ENCODE measurements at regions not wholly inside any gene's neighbourhood (a gene's known extent, or its start where the extent isn't known, plus 50 kb on each side); places are given as distances from the start of the nearest gene placed in this dataset.

- no peak for DNase-seq
- H3K4ac ChIP-seq (ENCODE audit: low read depth in 1 of 2, low read length in 2 of 2), result no peak overlapping the region
- H3K23ac ChIP-seq (ENCODE audit: low read length in 2 of 2), result no peak overlapping the region
- no peak overlapping the region for H2BK5ac ChIP-seq (ENCODE audit: low read depth, low read length, poor library complexity, severe bottlenecking)
- no peak overlapping the region for H4K91ac ChIP-seq (ENCODE audit: low read length)
- no peak overlapping the region for H2AFZ ChIP-seq (ENCODE audit: low read depth, low read length)
- no peaks in the 10 kb centered on the region for H3K79me1 ChIP-seq (replicated peaks; ENCODE audit: low read length, poor library complexity, severe bottlenecking)
- H3K27ac ChIP-seq (ENCODE audit: low read length, poor library complexity, severe bottlenecking), result no peak overlapping the region
- no peak overlapping the region for H3K9ac ChIP-seq (ENCODE audit: low read length)
- WGBS, result 25% methylated on average over 2 of the region's 3 CpGs
- no peak overlapping the region for H2AK5ac ChIP-seq (ENCODE audit: low read length, severe bottlenecking)
- no peak overlapping the region for H2BK120ac ChIP-seq (ENCODE audit: low read depth, low read length)
- H3K4me2 ChIP-seq (ENCODE audit: low read length, poor library complexity, severe bottlenecking), result no peak overlapping the region
- no peak overlapping the region for H3K4me3 ChIP-seq (ENCODE audit: insufficient read depth in 1 of 2, low read depth in 1 of 2, low read length in 2 of 2)
- no peaks in the 10 kb centered on the region for H3K4me1 ChIP-seq (ENCODE audit: control insufficient read depth, insufficient read depth, low read depth, low read length)
- H3K27me3 ChIP-seq (ENCODE audit: control insufficient read depth in 1 of 2, insufficient read depth in 1 of 2, low read length in 2 of 2), result no peaks in the 10 kb centered on the region
- H3K9me3 ChIP-seq (ENCODE audit: control insufficient read depth, low read length), result peaks cover 9% of the 10 kb centered on the region
- no peak overlapping the region for H2BK12ac ChIP-seq (ENCODE audit: low read length in 2 of 2)
- H4K8ac ChIP-seq (ENCODE audit: low read length), result no peak overlapping the region
- no peak overlapping the region for H3K14ac ChIP-seq (ENCODE audit: low read length in 2 of 2)
- H3K18ac ChIP-seq (ENCODE audit: low read depth in 1 of 2, low read length in 2 of 2), result no peak overlapping the region
- H2BK15ac ChIP-seq (ENCODE audit: low read depth, poor library complexity, severe bottlenecking), result no peak overlapping the region
- H3K36me3 ChIP-seq (ENCODE audit: control insufficient read depth in 1 of 2, insufficient read depth in 2 of 2, low read depth in 1 of 2, low read length in 2 of 2), result no peaks in the 10 kb centered on the region
Observed at GRCh38 chr18:40686836-40687235, 1268.2 kb upstream of the PIK3C3 start.

DNA sequence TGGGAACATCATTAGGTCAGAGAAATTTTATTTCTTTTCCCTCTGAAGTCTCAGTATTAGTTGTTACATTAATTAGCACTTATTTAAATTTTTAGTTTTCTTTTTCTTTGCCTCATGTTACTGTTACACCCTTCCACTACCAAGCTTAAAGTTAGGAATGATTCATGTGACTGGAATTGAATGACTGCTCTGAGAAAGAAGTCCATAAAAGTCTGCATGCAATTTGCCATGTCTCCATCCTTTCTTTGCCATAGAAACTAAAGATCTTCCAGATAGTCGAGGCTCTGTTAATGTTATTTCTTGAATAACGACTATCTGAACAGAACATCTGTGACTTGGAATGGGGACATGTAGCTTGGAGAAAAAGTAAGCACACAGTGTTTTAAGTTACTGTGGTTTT lies 1269.8 kb upstream of the PIK3C3 start:
- H2AK5ac ChIP-seq (ENCODE audit: low read length, severe bottlenecking), result no peak overlapping the region
- no peaks in the 10 kb centered on the region for H3K27me3 ChIP-seq (ENCODE audit: control insufficient read depth in 1 of 2, insufficient read depth in 1 of 2, low read length in 2 of 2)
- H2BK5ac ChIP-seq (ENCODE audit: low read depth, low read length, poor library complexity, severe bottlenecking), result no peak overlapping the region
- no peak overlapping the region for H4K91ac ChIP-seq (ENCODE audit: low read length)
- no peak overlapping the region for H3K4ac ChIP-seq (ENCODE audit: low read depth in 1 of 2, low read length in 2 of 2)
- no peak overlapping the region for H2BK15ac ChIP-seq (ENCODE audit: low read depth, poor library complexity, severe bottlenecking)
- H3K9ac ChIP-seq (ENCODE audit: low read length), result no peak overlapping the region
- H2BK12ac ChIP-seq (ENCODE audit: low read length in 2 of 2), result no peak overlapping the region
- peaks cover 9% of the 10 kb centered on the region for H3K9me3 ChIP-seq (ENCODE audit: control insufficient read depth, low read length)
- H3K36me3 ChIP-seq (ENCODE audit: control insufficient read depth in 1 of 2, insufficient read depth in 2 of 2, low read depth in 1 of 2, low read length in 2 of 2), result no peaks in the 10 kb centered on the region
- H3K18ac ChIP-seq (ENCODE audit: low read depth in 1 of 2, low read length in 2 of 2), result no peak overlapping the region
- H3K27ac ChIP-seq (ENCODE audit: low read length, poor library complexity, severe bottlenecking), result no peak overlapping the region
- no peaks in the 10 kb centered on the region for H3K79me1 ChIP-seq (replicated peaks; ENCODE audit: low read length, poor library complexity, severe bottlenecking)
- no peak overlapping the region for H4K8ac ChIP-seq (ENCODE audit: low read length)
- no peaks in the 10 kb centered on the region for H3K4me1 ChIP-seq (ENCODE audit: control insufficient read depth, insufficient read depth, low read depth, low read length)
- no peak overlapping the region for H3K4me3 ChIP-seq (ENCODE audit: insufficient read depth in 1 of 2, low read depth in 1 of 2, low read length in 2 of 2)
- H3K14ac ChIP-seq (ENCODE audit: low read length in 2 of 2), result no peak overlapping the region
- no peak overlapping the region for H3K23ac ChIP-seq (ENCODE audit: low read length in 2 of 2)
- no peak overlapping the region for H2AFZ ChIP-seq (ENCODE audit: low read depth, low read length)
- no peak for DNase-seq
- H2BK120ac ChIP-seq (ENCODE audit: low read depth, low read length), result no peak overlapping the region
- H3K4me2 ChIP-seq (ENCODE audit: low read length, poor library complexity, severe bottlenecking), result no peak overlapping the region
- WGBS, result 79% methylated on average over 2 of the region's 2 CpGs

DNA sequence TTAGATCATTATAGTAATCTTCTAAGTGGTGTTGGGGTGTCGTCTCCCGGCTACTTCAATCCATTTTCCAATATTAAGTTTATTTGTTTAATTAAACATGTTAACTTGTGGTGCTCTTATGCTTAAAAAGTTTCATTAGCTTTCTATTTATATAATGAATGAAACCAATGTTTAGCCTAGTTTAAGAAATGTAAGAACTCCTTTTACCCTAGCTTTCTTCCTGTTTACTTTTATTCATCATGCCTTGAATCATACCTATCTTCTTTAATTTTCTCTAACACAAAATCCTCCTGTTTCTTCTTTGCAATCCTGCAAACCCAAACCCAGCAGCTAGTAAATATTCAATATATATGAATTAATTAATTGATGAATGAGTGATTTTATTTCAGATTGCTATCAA lies 1276.7 kb upstream of the PIK3C3 start:
- Histone ChIP-seq H4K8ac (ENCODE audit: low read length) (no peak overlapping the region), H3K18ac (ENCODE audit: low read depth in 1 of 2, low read length in 2 of 2) (no peak overlapping the region), H2BK120ac (ENCODE audit: low read depth, low read length) (no peak overlapping the region), H3K9ac (ENCODE audit: low read length) (no peak overlapping the region), H3K4me1 (ENCODE audit: control insufficient read depth, insufficient read depth, low read depth, low read length) (no peaks in the 10 kb centered on the region), H2BK12ac (ENCODE audit: low read length in 2 of 2) (no peak overlapping the region), H3K79me1 (replicated peaks; ENCODE audit: low read length, poor library complexity, severe bottlenecking) (no peaks in the 10 kb centered on the region), H2AK5ac (ENCODE audit: low read length, severe bottlenecking) (no peak overlapping the region), H3K27ac (ENCODE audit: low read length, poor library complexity, severe bottlenecking) (no peak overlapping the region), H3K4ac (ENCODE audit: low read depth in 1 of 2, low read length in 2 of 2) (no peak overlapping the region), H3K9me3 (ENCODE audit: control insufficient read depth, low read length) (peaks cover 4% of the 10 kb centered on the region), H2AFZ (ENCODE audit: low read depth, low read length) (no peak overlapping the region), H3K4me2 (ENCODE audit: low read length, poor library complexity, severe bottlenecking) (no peak overlapping the region), H3K23ac (ENCODE audit: low read length in 2 of 2) (no peak overlapping the region), H3K4me3 (ENCODE audit: insufficient read depth in 1 of 2, low read depth in 1 of 2, low read length in 2 of 2) (no peak overlapping the region), H2BK5ac (ENCODE audit: low read depth, low read length, poor library complexity, severe bottlenecking) (no peak overlapping the region), H4K91ac (ENCODE audit: low read length) (no peak overlapping the region), H3K36me3 (ENCODE audit: control insufficient read depth in 1 of 2, insufficient read depth in 2 of 2, low read depth in 1 of 2, low read length in 2 of 2) (no peaks in the 10 kb centered on the region), H3K27me3 (ENCODE audit: control insufficient read depth in 1 of 2, insufficient read depth in 1 of 2, low read length in 2 of 2) (no peaks in the 10 kb centered on the region), H2BK15ac (ENCODE audit: low read depth, poor library complexity, severe bottlenecking) (no peak overlapping the region), H3K14ac (ENCODE audit: low read length in 2 of 2) (no peak overlapping the region)
- no peak for DNase-seq
- WGBS, result no CpG with 5 or more reads among the region's 2 CpGs

GRCh38 chr18:40676668-40677067 lies 1278.4 kb upstream of the PIK3C3 start:
- H2AK5ac ChIP-seq (ENCODE audit: low read length, severe bottlenecking), result no peak overlapping the region
- 81% methylated on average over 1 of the region's 1 CpG for WGBS
- DNase-seq, result no peak
- H3K4me2 ChIP-seq (ENCODE audit: low read length, poor library complexity, severe bottlenecking), result no peak overlapping the region
- no peak overlapping the region for H2BK15ac ChIP-seq (ENCODE audit: low read depth, poor library complexity, severe bottlenecking)
- H3K9me3 ChIP-seq (ENCODE audit: control insufficient read depth, low read length), result peaks cover 4% of the 10 kb centered on the region
- no peak overlapping the region for H2BK120ac ChIP-seq (ENCODE audit: low read depth, low read length)
- H4K91ac ChIP-seq (ENCODE audit: low read length), result no peak overlapping the region
- H3K79me1 ChIP-seq (replicated peaks; ENCODE audit: low read length, poor library complexity, severe bottlenecking), result no peaks in the 10 kb centered on the region
- H3K4me1 ChIP-seq (ENCODE audit: control insufficient read depth, insufficient read depth, low read depth, low read length), result no peaks in the 10 kb centered on the region
- H3K9ac ChIP-seq (ENCODE audit: low read length), result no peak overlapping the region
- H3K27ac ChIP-seq (ENCODE audit: low read length, poor library complexity, severe bottlenecking), result no peak overlapping the region
- H2BK5ac ChIP-seq (ENCODE audit: low read depth, low read length, poor library complexity, severe bottlenecking), result no peak overlapping the region
- no peak overlapping the region for H3K14ac ChIP-seq (ENCODE audit: low read length in 2 of 2)
- no peak overlapping the region for H2AFZ ChIP-seq (ENCODE audit: low read depth, low read length)
- H2BK12ac ChIP-seq (ENCODE audit: low read length in 2 of 2), result no peak overlapping the region
- H3K4me3 ChIP-seq (ENCODE audit: insufficient read depth in 1 of 2, low read depth in 1 of 2, low read length in 2 of 2), result no peak overlapping the region
- H3K36me3 ChIP-seq (ENCODE audit: control insufficient read depth in 1 of 2, insufficient read depth in 2 of 2, low read depth in 1 of 2, low read length in 2 of 2), result no peaks in the 10 kb centered on the region
- H3K4ac ChIP-seq (ENCODE audit: low read depth in 1 of 2, low read length in 2 of 2), result no peak overlapping the region
- H4K8ac ChIP-seq (ENCODE audit: low read length), result no peak overlapping the region
- H3K27me3 ChIP-seq (ENCODE audit: control insufficient read depth in 1 of 2, insufficient read depth in 1 of 2, low read length in 2 of 2), result no peaks in the 10 kb centered on the region
- no peak overlapping the region for H3K18ac ChIP-seq (ENCODE audit: low read depth in 1 of 2, low read length in 2 of 2)
- H3K23ac ChIP-seq (ENCODE audit: low read length in 2 of 2), result no peak overlapping the region
